HG03108 (cell line): ENCODE measurements at regions not wholly inside any gene's neighbourhood (a gene's known extent, or its start where the extent isn't known, plus 50 kb on each side); places are given as distances from the start of the nearest gene placed in this dataset.

ENCODE experiments used
- ATAC-seq: cut with Tn5 transposase; IDR thresholded peaks from one replicate; pipeline ENCODE4 v1.9.1; 2021; ENCODE audit warnings: moderate library complexity; ENCODE audit not compliant: unreplicated experiment

- ATAC-seq = no peak
Observed at GRCh38 chr2:48132271-48132625, 182.2 kb upstream of the FOXN2 start.

GRCh38 chr2:48134704-48135103 is 179.8 kb upstream of the FOXN2 start:
- no peak for ATAC-seq

- ATAC-seq = no peak
Observed at GRCh38 chr2:48135797-48136196, 178.7 kb upstream of the FOXN2 start.

- no peak for ATAC-seq
Observed at GRCh38 chr2:48137829-48138228, 176.7 kb upstream of the FOXN2 start.

- no peak for ATAC-seq
Observed at GRCh38 chr2:48138898-48139297, 175.6 kb upstream of the FOXN2 start.

GRCh38 chr2:48140586-48140985 is 173.9 kb upstream of the FOXN2 start:
- ATAC-seq = no peak

- no peak for ATAC-seq
Observed at GRCh38 chr2:48144777-48145176, 169.7 kb upstream of the FOXN2 start.

- no peak for ATAC-seq
Observed at GRCh38 chr2:48145845-48146452, 168.5 kb upstream of the FOXN2 start.

GRCh38 chr2:48146552-48146951 is 167.9 kb upstream of the FOXN2 start:
- no peak for ATAC-seq

GRCh38 chr2:48147719-48148118 is 166.8 kb upstream of the FOXN2 start:
- ATAC-seq = no peak

GRCh38 chr2:48148841-48149430 is 165.5 kb upstream of the FOXN2 start:
- no peak for ATAC-seq

GRCh38 chr2:48157150-48157549 is 157.3 kb upstream of the FOXN2 start:
- no peak for ATAC-seq

- ATAC-seq = no peak
Observed at GRCh38 chr2:48161628-48162027, 152.9 kb upstream of the FOXN2 start.

- no peak for ATAC-seq
Observed at GRCh38 chr2:48162742-48163141, 151.7 kb upstream of the FOXN2 start.

- ATAC-seq = no peak
Observed at GRCh38 chr2:48165070-48165753, 149.3 kb upstream of the FOXN2 start.

- no peak for ATAC-seq
Observed at GRCh38 chr2:48169141-48169592, 145.3 kb upstream of the FOXN2 start.

- no peak for ATAC-seq
Observed at GRCh38 chr2:48170281-48170680, 144.2 kb upstream of the FOXN2 start.

- no peak for ATAC-seq
Observed at GRCh38 chr2:48173141-48173540, 141.3 kb upstream of the FOXN2 start.

- ATAC-seq = no peak
Observed at GRCh38 chr2:48174503-48174902, 140.0 kb upstream of the FOXN2 start.

GRCh38 chr2:48175254-48175653 is 139.2 kb upstream of the FOXN2 start:
- ATAC-seq = no peak

- no peak for ATAC-seq
Observed at GRCh38 chr2:48175656-48176055, 138.8 kb upstream of the FOXN2 start.

GRCh38 chr2:48176876-48177275 is 137.6 kb upstream of the FOXN2 start:
- no peak for ATAC-seq
